OCI-LY3 (cell line): ENCODE measurements at regions not wholly inside any gene's neighbourhood (a gene's known extent, or its start where the extent isn't known, plus 50 kb on each side); places are given as distances from the start of the nearest gene placed in this dataset.

Experiments used
- EZH2phosphoT487 ChIP-seq: fragments of 200-600 bp; shearing (Covaris generic); IDR thresholded peaks from 2 replicates; pipeline ENCODE4 v1.6.1; 2018; ENCODE audit warnings: antibody characterized with exemption, mixed run types, low read depth
- TF ChIP-seq, protein P1 (sequence below): fragments of 200-600, 300-600 bp; sonication (generic); IDR thresholded peaks from 2 replicates; pipeline ENCODE4 v1.5.1; 2014; ENCODE audit warnings: antibody characterized with exemption, low read length, low read depth

DNA sequence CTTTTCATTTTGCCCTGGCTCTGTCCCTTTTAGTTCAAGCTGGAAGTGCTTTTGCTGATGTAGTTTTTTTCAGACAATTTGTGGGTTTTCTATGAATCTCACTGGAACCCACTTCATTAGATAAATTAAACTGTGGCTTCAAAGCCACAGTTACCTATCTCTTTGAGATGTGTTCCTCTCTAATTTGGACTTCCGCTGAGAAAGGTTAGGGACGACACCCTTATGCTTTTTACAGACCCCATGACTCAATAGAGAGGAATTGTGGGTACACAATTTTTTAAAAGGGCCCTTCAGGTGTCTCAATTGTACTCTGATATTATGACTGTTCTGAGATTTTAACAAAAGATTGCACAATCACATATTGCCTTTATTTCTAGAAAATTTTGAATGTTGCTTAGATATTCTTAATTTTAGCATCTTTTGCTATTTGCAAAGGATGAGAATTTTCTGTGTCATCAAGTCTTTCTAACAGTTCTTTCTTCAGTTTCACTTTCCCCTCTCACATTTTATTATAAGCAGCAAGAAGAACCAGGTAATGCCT, 110.6 kb downstream of the GADD45G start:
- TF ChIP-seq, protein P1, sequence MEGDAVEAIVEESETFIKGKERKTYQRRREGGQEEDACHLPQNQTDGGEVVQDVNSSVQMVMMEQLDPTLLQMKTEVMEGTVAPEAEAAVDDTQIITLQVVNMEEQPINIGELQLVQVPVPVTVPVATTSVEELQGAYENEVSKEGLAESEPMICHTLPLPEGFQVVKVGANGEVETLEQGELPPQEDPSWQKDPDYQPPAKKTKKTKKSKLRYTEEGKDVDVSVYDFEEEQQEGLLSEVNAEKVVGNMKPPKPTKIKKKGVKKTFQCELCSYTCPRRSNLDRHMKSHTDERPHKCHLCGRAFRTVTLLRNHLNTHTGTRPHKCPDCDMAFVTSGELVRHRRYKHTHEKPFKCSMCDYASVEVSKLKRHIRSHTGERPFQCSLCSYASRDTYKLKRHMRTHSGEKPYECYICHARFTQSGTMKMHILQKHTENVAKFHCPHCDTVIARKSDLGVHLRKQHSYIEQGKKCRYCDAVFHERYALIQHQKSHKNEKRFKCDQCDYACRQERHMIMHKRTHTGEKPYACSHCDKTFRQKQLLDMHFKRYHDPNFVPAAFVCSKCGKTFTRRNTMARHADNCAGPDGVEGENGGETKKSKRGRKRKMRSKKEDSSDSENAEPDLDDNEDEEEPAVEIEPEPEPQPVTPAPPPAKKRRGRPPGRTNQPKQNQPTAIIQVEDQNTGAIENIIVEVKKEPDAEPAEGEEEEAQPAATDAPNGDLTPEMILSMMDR, result no peak
- TF ChIP-seq EZH2phosphoT487, result no peak
